SK-N-SH (cell line): ENCODE measurements at regions not wholly inside any gene's neighbourhood (a gene's known extent, or its start where the extent isn't known, plus 50 kb on each side); places are given as distances from the start of the nearest gene placed in this dataset.

Experiments used
- CTCF ChIA-PET: fragments of 300-600, 350-600 bp; formaldehyde crosslinking; extraction: SDS; loops from one replicate; lab custom pipeline; 2021; lab: Yijun Ruan, JAX
- POLR2A ChIA-PET: fragments of 350-600 bp; sonication (Branson Sonifier 250); formaldehyde crosslinking; extraction: SDS; loops from one replicate; lab custom pipeline; 2020; ENCODE audit warnings: antibody characterized with exemption, inconsistent platforms; lab: Yijun Ruan, JAX
- DNase-seq: peaks from one replicate; pipeline ENCODE4 v3.0.0; 2012
- H2AFZ ChIP-seq: fragments of 200-600 bp; sonication (generic); 2 replicates; pipeline ENCODE4 v1.8.1; 2016; ENCODE audit warnings: antibody characterized with exemption, mild to moderate bottlenecking, low read depth
- H3F3A ChIP-seq: fragments of 200-600 bp; sonication (generic); replicated peaks from 2 replicates; pipeline ENCODE3; 2016; ENCODE audit warnings: antibody characterized with exemption, mild to moderate bottlenecking; ENCODE audit not compliant: insufficient read depth
- H3K27ac ChIP-seq, 2 experiments: fragments of 200-500 bp in 1 of 2; fragments of 200-600 bp in 1 of 2; sonication (Bioruptor generic) in 1 of 2; sonication (generic), shearing (Covaris generic) in 1 of 2; 2 replicates each; pipeline versions ENCODE4 v1.5.1 to v1.6.1; 2014 to 2016; ENCODE audit warnings: low read depth in 2 of 2, inconsistent platforms in 1 of 2, low read length in 1 of 2, mild to moderate bottlenecking in 1 of 2, mixed read lengths in 1 of 2
- H3K27me3 ChIP-seq: fragments of 200-600 bp; sonication (generic), shearing (Covaris generic); 2 replicates; pipeline ENCODE4 v1.6.1; 2016; ENCODE audit warnings: mixed run types; ENCODE audit not compliant: insufficient read depth
- H3K36me3 ChIP-seq, 2 experiments: fragments of 200-500 bp in 1 of 2; fragments of 200-600 bp in 1 of 2; sonication (Bioruptor generic) in 1 of 2; sonication (generic) in 1 of 2; replicated peaks in 1 of 2; 2 replicates each; pipeline versions ENCODE3 to v1.5.1; 2014 to 2016; ENCODE audit warnings: low read length in 1 of 2, mild to moderate bottlenecking in 1 of 2; ENCODE audit not compliant: insufficient read depth in 2 of 2, control insufficient read depth in 1 of 2
- H3K4me1 ChIP-seq, 2 experiments: fragments of 200-500 bp in 1 of 2; fragments of 200-600 bp in 1 of 2; sonication (Bioruptor generic) in 1 of 2; sonication (generic), shearing (Covaris generic) in 1 of 2; 2 replicates each; pipeline versions ENCODE4 v1.5.1 to v1.6.1; 2014 to 2016; ENCODE audit warnings: low read depth in 1 of 2, low read length in 1 of 2, mixed run types in 1 of 2; ENCODE audit not compliant: insufficient read depth in 2 of 2, control insufficient read depth in 1 of 2
- H3K4me2 ChIP-seq: fragments of 200-600 bp; sonication (generic), shearing (Covaris generic); 2 replicates; pipeline ENCODE4 v1.6.1; 2017; ENCODE audit warnings: mixed run types
- H3K4me3 ChIP-seq, 2 experiments: fragments of 200-500 bp in 1 of 2; fragments of 200-600 bp in 1 of 2; sonication (Bioruptor generic) in 1 of 2; sonication (generic), shearing (Covaris generic) in 1 of 2; 2 replicates each; pipeline versions ENCODE4 v1.5.1 to v1.8.1; 2014 to 2016; ENCODE audit warnings: low read depth in 2 of 2, inconsistent platforms in 1 of 2, low read length in 1 of 2, mild to moderate bottlenecking in 1 of 2, mixed read lengths in 1 of 2, moderate library complexity in 1 of 2
- H3K79me2 ChIP-seq: fragments of 200-600 bp; sonication (generic); 2 replicates; pipeline ENCODE4 v1.8.1; 2017; ENCODE audit warnings: mild to moderate bottlenecking; ENCODE audit not compliant: insufficient read depth
- H3K9ac ChIP-seq: fragments of 200-600 bp; sonication (generic); 2 replicates; pipeline ENCODE4 v1.6.1; 2017; ENCODE audit warnings: mixed run types
- H3K9me2 ChIP-seq: fragments of 200-600 bp; sonication (generic); 2 replicates; pipeline ENCODE4 v1.6.1; 2017; ENCODE audit warnings: mixed run types
- H3K9me3 ChIP-seq: fragments of 200-600 bp; sonication (generic); 2 replicates; pipeline ENCODE4 v1.6.1; 2017; ENCODE audit warnings: mixed run types, mild to moderate bottlenecking, moderate library complexity
- H4K20me1 ChIP-seq: fragments of 200-600 bp; sonication (generic); 2 replicates; pipeline ENCODE4 v1.6.1; 2017; ENCODE audit warnings: mild to moderate bottlenecking, mixed run types; ENCODE audit not compliant: insufficient read depth
- EP300 ChIP-seq, 2 experiments: IDR thresholded peaks; 2 replicates each; pipeline versions ENCODE4 v1.4.0 to v1.6.1; 2012; ENCODE audit warnings: borderline replicate concordance in 1 of 2, low read depth in 1 of 2, low read length in 1 of 2
- EZH2phosphoT487 ChIP-seq: fragments of 200-600 bp; sonication (generic); IDR thresholded peaks from 2 replicates; pipeline ENCODE4 v1.6.1; 2017; ENCODE audit warnings: low read depth, mixed run types, mild to moderate bottlenecking, antibody characterized with exemption, moderate library complexity, borderline replicate concordance
- FOSL2 ChIP-seq: IDR thresholded peaks from 2 replicates; pipeline ENCODE4 v1.4.0; 2012; ENCODE audit warnings: low read depth, mild to moderate bottlenecking, moderate library complexity, borderline replicate concordance
- FOXJ3 ChIP-seq: sonication (generic); formaldehyde crosslinking; IDR thresholded peaks from 2 replicates; pipeline ENCODE4 v1.5.1; 2020; ENCODE audit warnings: mild to moderate bottlenecking, missing genetic modification reagents
- FOXM1 ChIP-seq: IDR thresholded peaks from 2 replicates; pipeline ENCODE4 v1.4.0; 2012; ENCODE audit warnings: low read depth, mild to moderate bottlenecking
- GABPA ChIP-seq: IDR thresholded peaks from 2 replicates; pipeline ENCODE4 v1.4.0; 2012; ENCODE audit warnings: low read depth, mild to moderate bottlenecking
- IRF3 ChIP-seq: fragments of 150-350 bp; IDR thresholded peaks from 2 replicates; pipeline ENCODE4 v1.6.1; 2016; ENCODE audit warnings: mild to moderate bottlenecking, low read depth, low read length
- JUND ChIP-seq: IDR thresholded peaks from 2 replicates; pipeline ENCODE4 v1.4.0; 2012
- MXI1 ChIP-seq: IDR thresholded peaks from 2 replicates; pipeline ENCODE4 v1.6.1; 2012; ENCODE audit warnings: mild to moderate bottlenecking, low read depth, low read length, improper control_type of control experiment
- NFIC ChIP-seq: IDR thresholded peaks from 2 replicates; pipeline ENCODE4 v1.4.0; 2012; ENCODE audit warnings: borderline replicate concordance
- POLR2AphosphoS5 ChIP-seq: IDR thresholded peaks from 2 replicates; pipeline ENCODE4 v1.6.1; 2012; ENCODE audit warnings: low read depth, low read length
- RAD21 ChIP-seq: IDR thresholded peaks from 2 replicates; pipeline ENCODE4 v1.6.1; 2012; ENCODE audit warnings: mild to moderate bottlenecking, low read length
- RCOR1 ChIP-seq: fragments of 150-350 bp; IDR thresholded peaks from 2 replicates; pipeline ENCODE4 v1.6.1; 2017; ENCODE audit warnings: antibody characterized with exemption, low read length
- RXRA ChIP-seq: IDR thresholded peaks from 2 replicates; pipeline ENCODE4 v1.4.0; 2012; ENCODE audit warnings: low read depth, mild to moderate bottlenecking, borderline replicate concordance
- SIN3A ChIP-seq: IDR thresholded peaks from 2 replicates; pipeline ENCODE4 v1.6.1; 2012; ENCODE audit warnings: low read depth, mild to moderate bottlenecking, low read length, moderate library complexity, borderline replicate concordance
- SMC3 ChIP-seq: IDR thresholded peaks from 2 replicates; pipeline ENCODE4 v1.6.1; 2012; ENCODE audit warnings: low read depth, low read length, improper control_type of control experiment
- TCF12 ChIP-seq: IDR thresholded peaks from 2 replicates; pipeline ENCODE4 v1.4.0; 2012
- WGBS: methylation state at CpG from one replicate; pipeline ENCODE4 v1.1.6; 2017; ENCODE audit warnings: low lambda C conversion rate; 5-methylcytosine and 5-hydroxymethylcytosine counted together
- TF ChIP-seq, protein P1 (sequence below): IDR thresholded peaks from 2 replicates; pipeline ENCODE4 v1.4.0; 2012; ENCODE audit warnings: low read depth, borderline replicate concordance
- TF ChIP-seq, protein P2 (sequence below): fragments of 150-350 bp; IDR thresholded peaks from 2 replicates; pipeline ENCODE4 v1.6.1; 2017; ENCODE audit warnings: antibody characterized with exemption, low read length, low read depth, borderline replicate concordance
- TF ChIP-seq, protein P3 (sequence below): IDR thresholded peaks from 2 replicates; pipeline ENCODE4 v1.6.1; 2012; ENCODE audit warnings: mild to moderate bottlenecking, low read depth, low read length, moderate library complexity

- Histone ChIP-seq H3K4me1 (peaks cover 0 to 3% of the 10 kb centered on the region in 2 experiments; a peak in 1 of 4 replicates), H2AFZ (no peak overlapping the region), H3K4me2 (no peak overlapping the region), H3K27ac (no peak overlapping the region), H3K9me2 (no peaks in the 10 kb centered on the region), H3K36me3 (no peaks in the 10 kb centered on the region), H3K9ac (no peak overlapping the region), H3K79me2 (no peaks in the 10 kb centered on the region), H3K4me3 (no peak overlapping the region), H4K20me1 (no peaks in the 10 kb centered on the region), H3K9me3 (no peaks in the 10 kb centered on the region), H3F3A (no peaks in the 10 kb centered on the region), H3K27me3 (no peaks in the 10 kb centered on the region)
- WGBS: 86% methylated on average over 3 of the region's 3 CpGs
- DNase-seq: no peak
- ChIA-PET POLR2A (interaction anchor here (0.6 kb wide), 1 partner anchor 433 kb away, joined by 3 read pairs; no protein-coding TSS in a partner anchor), CTCF (no interaction called here)
- no peak for TF ChIP-seq POLR2AphosphoS5
- TF ChIP-seq FOXM1: no peak
- TF ChIP-seq TCF12: no peak
- TF ChIP-seq MXI1: no peak
- no peak for TF ChIP-seq RXRA
- no peak for TF ChIP-seq RCOR1
- TF ChIP-seq RAD21: no peak
- TF ChIP-seq EZH2phosphoT487: no peak
- TF ChIP-seq, protein P1, sequence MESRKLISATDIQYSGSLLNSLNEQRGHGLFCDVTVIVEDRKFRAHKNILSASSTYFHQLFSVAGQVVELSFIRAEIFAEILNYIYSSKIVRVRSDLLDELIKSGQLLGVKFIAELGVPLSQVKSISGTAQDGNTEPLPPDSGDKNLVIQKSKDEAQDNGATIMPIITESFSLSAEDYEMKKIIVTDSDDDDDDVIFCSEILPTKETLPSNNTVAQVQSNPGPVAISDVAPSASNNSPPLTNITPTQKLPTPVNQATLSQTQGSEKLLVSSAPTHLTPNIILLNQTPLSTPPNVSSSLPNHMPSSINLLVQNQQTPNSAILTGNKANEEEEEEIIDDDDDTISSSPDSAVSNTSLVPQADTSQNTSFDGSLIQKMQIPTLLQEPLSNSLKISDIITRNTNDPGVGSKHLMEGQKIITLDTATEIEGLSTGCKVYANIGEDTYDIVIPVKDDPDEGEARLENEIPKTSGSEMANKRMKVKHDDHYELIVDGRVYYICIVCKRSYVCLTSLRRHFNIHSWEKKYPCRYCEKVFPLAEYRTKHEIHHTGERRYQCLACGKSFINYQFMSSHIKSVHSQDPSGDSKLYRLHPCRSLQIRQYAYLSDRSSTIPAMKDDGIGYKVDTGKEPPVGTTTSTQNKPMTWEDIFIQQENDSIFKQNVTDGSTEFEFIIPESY: no peak
- no peak for TF ChIP-seq NFIC
- TF ChIP-seq IRF3: no peak
- no peak for TF ChIP-seq EP300 (IDR thresholded peaks at IDR 0.05; ENCODE audit: borderline replicate concordance in 1 of 2, low read depth in 1 of 2, low read length in 1 of 2)
- TF ChIP-seq SIN3A: no peak
- TF ChIP-seq, protein P2, sequence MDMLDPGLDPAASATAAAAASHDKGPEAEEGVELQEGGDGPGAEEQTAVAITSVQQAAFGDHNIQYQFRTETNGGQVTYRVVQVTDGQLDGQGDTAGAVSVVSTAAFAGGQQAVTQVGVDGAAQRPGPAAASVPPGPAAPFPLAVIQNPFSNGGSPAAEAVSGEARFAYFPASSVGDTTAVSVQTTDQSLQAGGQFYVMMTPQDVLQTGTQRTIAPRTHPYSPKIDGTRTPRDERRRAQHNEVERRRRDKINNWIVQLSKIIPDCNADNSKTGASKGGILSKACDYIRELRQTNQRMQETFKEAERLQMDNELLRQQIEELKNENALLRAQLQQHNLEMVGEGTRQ: no peak
- no peak for TF ChIP-seq JUND
- no peak for TF ChIP-seq FOXJ3 (CRISPR knock-in tag)
- no peak for TF ChIP-seq FOSL2
- TF ChIP-seq, protein P3, sequence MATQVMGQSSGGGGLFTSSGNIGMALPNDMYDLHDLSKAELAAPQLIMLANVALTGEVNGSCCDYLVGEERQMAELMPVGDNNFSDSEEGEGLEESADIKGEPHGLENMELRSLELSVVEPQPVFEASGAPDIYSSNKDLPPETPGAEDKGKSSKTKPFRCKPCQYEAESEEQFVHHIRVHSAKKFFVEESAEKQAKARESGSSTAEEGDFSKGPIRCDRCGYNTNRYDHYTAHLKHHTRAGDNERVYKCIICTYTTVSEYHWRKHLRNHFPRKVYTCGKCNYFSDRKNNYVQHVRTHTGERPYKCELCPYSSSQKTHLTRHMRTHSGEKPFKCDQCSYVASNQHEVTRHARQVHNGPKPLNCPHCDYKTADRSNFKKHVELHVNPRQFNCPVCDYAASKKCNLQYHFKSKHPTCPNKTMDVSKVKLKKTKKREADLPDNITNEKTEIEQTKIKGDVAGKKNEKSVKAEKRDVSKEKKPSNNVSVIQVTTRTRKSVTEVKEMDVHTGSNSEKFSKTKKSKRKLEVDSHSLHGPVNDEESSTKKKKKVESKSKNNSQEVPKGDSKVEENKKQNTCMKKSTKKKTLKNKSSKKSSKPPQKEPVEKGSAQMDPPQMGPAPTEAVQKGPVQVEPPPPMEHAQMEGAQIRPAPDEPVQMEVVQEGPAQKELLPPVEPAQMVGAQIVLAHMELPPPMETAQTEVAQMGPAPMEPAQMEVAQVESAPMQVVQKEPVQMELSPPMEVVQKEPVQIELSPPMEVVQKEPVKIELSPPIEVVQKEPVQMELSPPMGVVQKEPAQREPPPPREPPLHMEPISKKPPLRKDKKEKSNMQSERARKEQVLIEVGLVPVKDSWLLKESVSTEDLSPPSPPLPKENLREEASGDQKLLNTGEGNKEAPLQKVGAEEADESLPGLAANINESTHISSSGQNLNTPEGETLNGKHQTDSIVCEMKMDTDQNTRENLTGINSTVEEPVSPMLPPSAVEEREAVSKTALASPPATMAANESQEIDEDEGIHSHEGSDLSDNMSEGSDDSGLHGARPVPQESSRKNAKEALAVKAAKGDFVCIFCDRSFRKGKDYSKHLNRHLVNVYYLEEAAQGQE: no peak
- TF ChIP-seq GABPA: no peak
- TF ChIP-seq SMC3: no peak
Measured at GRCh38 chr3:59118928-59119327, 69.1 kb upstream of the CFAP20DC start.
